Astrocyte (in vitro differentiated cells and primary cell): ENCODE measurements at regions not wholly inside any gene's neighbourhood (a gene's known extent, or its start where the extent isn't known, plus 50 kb on each side); places are given as distances from the start of the nearest gene placed in this dataset.

ENCODE experiments used
- CTCF ChIP-seq: IDR thresholded peaks from 2 replicates; pipeline ENCODE4 v1.5.1; 2011; ENCODE audit warnings: low read depth, mild to moderate bottlenecking, inconsistent platforms, low read length, moderate library complexity; ENCODE audit not compliant: insufficient read depth
- EZH2 ChIP-seq: IDR thresholded peaks from 2 replicates; pipeline ENCODE4 v1.6.1; 2012; ENCODE audit warnings: mild to moderate bottlenecking, low read length, inconsistent platforms; ENCODE audit not compliant: insufficient read depth

GRCh38 chr2:12584338-12584737, 132.4 kb upstream of the TRIB2 start:
- TF ChIP-seq CTCF (no peak), EZH2 (no peak)
